DND-41 (cell line): ENCODE measurements at regions not wholly inside any gene's neighbourhood (a gene's known extent, or its start where the extent isn't known, plus 50 kb on each side); places are given as distances from the start of the nearest gene placed in this dataset.
"Not testable (repeated sequence)": the region's sequence is repeated elsewhere in the genome, so short reads cannot be mapped to it uniquely, and the experiment has no call there.

ENCODE experiments used
- ATAC-seq: fragments of 200-7000 bp; cut with Tn5 transposase; 3 replicates; pipeline ENCODE4 v1.9.1; 2021; ENCODE audit warnings: low read depth; ENCODE audit not compliant: insufficient read depth
- DNase-seq: peaks from one replicate; pipeline ENCODE4 v3.0.0-alpha.2; 2020
- H2AFZ ChIP-seq: 2 replicates; pipeline ENCODE4 v1.6.0; 2012; ENCODE audit warnings: low read depth, low read length
- H3K27ac ChIP-seq: 2 replicates; pipeline ENCODE4 v1.5.1; 2012; ENCODE audit warnings: low read length, inconsistent platforms
- H3K27me3 ChIP-seq: fragments of 200-600 bp; sonication (generic); 2 replicates; pipeline ENCODE4 v1.6.0; 2012; ENCODE audit warnings: low read length, mild to moderate bottlenecking, inconsistent platforms; ENCODE audit not compliant: insufficient read depth, poor library complexity
- H3K36me3 ChIP-seq: 2 replicates; pipeline ENCODE4 v1.5.1; 2012; ENCODE audit warnings: low read length, inconsistent platforms; ENCODE audit not compliant: insufficient read depth
- H3K4me1 ChIP-seq: 2 replicates; pipeline ENCODE4 v1.5.1; 2012; ENCODE audit warnings: mild to moderate bottlenecking, low read length; ENCODE audit not compliant: insufficient read depth
- H3K4me2 ChIP-seq: 2 replicates; pipeline ENCODE4 v1.6.0; 2012; ENCODE audit warnings: mild to moderate bottlenecking, moderate library complexity, low read length, inconsistent platforms; ENCODE audit not compliant: insufficient read depth
- H3K4me3 ChIP-seq, 2 experiments: fragments of 200-600 bp in 1 of 2; shearing (Covaris generic) in 1 of 2; 2 replicates each; pipeline ENCODE4 v1.5.1; 2012 to 2016; ENCODE audit warnings: inconsistent platforms in 2 of 2, low read length in 2 of 2, mild to moderate bottlenecking in 2 of 2, low read depth in 1 of 2, moderate library complexity in 1 of 2
- H3K79me2 ChIP-seq: 2 replicates; pipeline ENCODE4 v1.6.0; 2012; ENCODE audit warnings: low read length, inconsistent platforms; ENCODE audit not compliant: insufficient read depth
- H3K9ac ChIP-seq: 2 replicates; pipeline ENCODE4 v1.6.0; 2012; ENCODE audit warnings: low read depth, mild to moderate bottlenecking, inconsistent platforms, low read length, moderate library complexity
- H3K9me3 ChIP-seq: 2 replicates; pipeline ENCODE4 v1.5.1; 2012; ENCODE audit warnings: low read length, moderate library complexity, mild to moderate bottlenecking, inconsistent platforms; ENCODE audit not compliant: insufficient read depth, severe bottlenecking
- H4K20me1 ChIP-seq: 2 replicates; pipeline ENCODE4 v1.6.0; 2012; ENCODE audit warnings: low read length; ENCODE audit not compliant: insufficient read depth
- CTCF ChIP-seq: IDR thresholded peaks from 2 replicates; pipeline ENCODE4 v1.5.1; 2012; ENCODE audit warnings: borderline replicate concordance, low read length, moderate library complexity, mild to moderate bottlenecking; ENCODE audit not compliant: poor library complexity, severe bottlenecking; ENCODE audit errors: extremely low read depth
- EZH2 ChIP-seq: IDR thresholded peaks from 3 replicates; pipeline ENCODE4 v1.6.1; 2012; ENCODE audit warnings: borderline replicate concordance, low read depth, mild to moderate bottlenecking, moderate library complexity, low read length, inconsistent platforms; ENCODE audit not compliant: severe bottlenecking

- Histone ChIP-seq H3K4me1 (no peaks in the 10 kb centered on the region), H3K4me2 (no peak overlapping the region), H3K36me3 (no peaks in the 10 kb centered on the region), H3K4me3 (no peak overlapping the region), H4K20me1 (no peaks in the 10 kb centered on the region), H3K9me3 (no peaks in the 10 kb centered on the region), H3K79me2 (no peaks in the 10 kb centered on the region), H3K27ac (no peak overlapping the region), H2AFZ (no peak overlapping the region), H3K9ac (no peak overlapping the region), H3K27me3 (no peaks in the 10 kb centered on the region)
- TF ChIP-seq EZH2 (no peak), CTCF (no peak)
- DNase-seq (no peak), ATAC-seq (no peak)
Observed at GRCh38 chr13:55576389-55576788, 1564.3 kb upstream of the PRR20A start.

GRCh38 chr13:55577082-55577846 lies 1563.5 kb upstream of the PRR20A start:
- no peak for TF ChIP-seq CTCF
- no peak for TF ChIP-seq EZH2
- no peaks in the 10 kb centered on the region for H4K20me1 ChIP-seq
- no peak overlapping the region for H3K9ac ChIP-seq
- H3K79me2 ChIP-seq, result no peaks in the 10 kb centered on the region
- H3K27ac ChIP-seq, result no peak overlapping the region
- no peak overlapping the region for H3K4me3 ChIP-seq
- no peaks in the 10 kb centered on the region for H3K4me1 ChIP-seq
- no peaks in the 10 kb centered on the region for H3K27me3 ChIP-seq
- ATAC-seq (no peak), DNase-seq (no peak)
- H2AFZ ChIP-seq, result no peak overlapping the region
- no peaks in the 10 kb centered on the region for H3K36me3 ChIP-seq
- H3K9me3 ChIP-seq, result no peaks in the 10 kb centered on the region
- no peak overlapping the region for H3K4me2 ChIP-seq

GRCh38 chr13:55577847-55578210 lies 1562.9 kb upstream of the PRR20A start:
- Histone ChIP-seq H3K9me3 (no peaks in the 10 kb centered on the region), H3K36me3 (no peaks in the 10 kb centered on the region), H3K4me2 (no peak overlapping the region), H4K20me1 (no peaks in the 10 kb centered on the region), H3K27ac (no peak overlapping the region), H3K4me1 (no peaks in the 10 kb centered on the region), H2AFZ (no peak overlapping the region), H3K27me3 (no peaks in the 10 kb centered on the region), H3K79me2 (no peaks in the 10 kb centered on the region), H3K9ac (no peak overlapping the region), H3K4me3 (no peak overlapping the region)
- ATAC-seq, result no peak
- TF ChIP-seq CTCF, result no peak
- TF ChIP-seq EZH2, result no peak
- DNase-seq, result no peak

- H3K4me3 ChIP-seq, H3K27ac ChIP-seq, H3K27me3 ChIP-seq, H3K36me3 ChIP-seq, H2AFZ ChIP-seq, H4K20me1 ChIP-seq, DNase-seq, H3K9me3 ChIP-seq, ATAC-seq, H3K79me2 ChIP-seq, H3K4me2 ChIP-seq, H3K9ac ChIP-seq, H3K4me1 ChIP-seq: not testable (repeated sequence)
Observed at GRCh38 chr13:55582294-55582693, 1558.4 kb upstream of the PRR20A start.
